ENCODE measurements at regions not wholly inside any gene's neighbourhood (a gene's known extent, or its start where the extent isn't known, plus 50 kb on each side); places are given as distances from the start of the nearest gene placed in this dataset.

DNA sequence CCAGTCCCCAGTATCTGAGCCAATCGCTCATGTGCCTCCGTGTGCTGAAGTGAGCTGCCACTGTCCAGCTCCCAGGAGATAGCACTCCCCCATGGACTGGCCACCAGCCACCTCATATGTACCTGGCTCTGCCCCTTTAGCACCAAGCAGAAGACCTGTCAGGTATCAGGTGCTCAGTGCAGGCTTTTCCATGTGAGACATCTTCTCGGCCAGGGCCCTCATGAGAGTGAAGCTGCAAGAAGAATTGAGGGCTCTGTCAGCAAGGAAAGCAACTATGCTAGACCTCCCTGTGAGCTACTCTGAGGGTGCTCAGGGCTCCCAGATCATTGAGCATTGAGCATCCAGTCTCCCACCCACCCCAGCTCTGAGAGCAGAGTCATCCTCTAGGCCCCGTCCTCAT lies 264.2 kb upstream of the ADAMTS16 start (continued):
- TF ChIP-seq, protein P1, sequence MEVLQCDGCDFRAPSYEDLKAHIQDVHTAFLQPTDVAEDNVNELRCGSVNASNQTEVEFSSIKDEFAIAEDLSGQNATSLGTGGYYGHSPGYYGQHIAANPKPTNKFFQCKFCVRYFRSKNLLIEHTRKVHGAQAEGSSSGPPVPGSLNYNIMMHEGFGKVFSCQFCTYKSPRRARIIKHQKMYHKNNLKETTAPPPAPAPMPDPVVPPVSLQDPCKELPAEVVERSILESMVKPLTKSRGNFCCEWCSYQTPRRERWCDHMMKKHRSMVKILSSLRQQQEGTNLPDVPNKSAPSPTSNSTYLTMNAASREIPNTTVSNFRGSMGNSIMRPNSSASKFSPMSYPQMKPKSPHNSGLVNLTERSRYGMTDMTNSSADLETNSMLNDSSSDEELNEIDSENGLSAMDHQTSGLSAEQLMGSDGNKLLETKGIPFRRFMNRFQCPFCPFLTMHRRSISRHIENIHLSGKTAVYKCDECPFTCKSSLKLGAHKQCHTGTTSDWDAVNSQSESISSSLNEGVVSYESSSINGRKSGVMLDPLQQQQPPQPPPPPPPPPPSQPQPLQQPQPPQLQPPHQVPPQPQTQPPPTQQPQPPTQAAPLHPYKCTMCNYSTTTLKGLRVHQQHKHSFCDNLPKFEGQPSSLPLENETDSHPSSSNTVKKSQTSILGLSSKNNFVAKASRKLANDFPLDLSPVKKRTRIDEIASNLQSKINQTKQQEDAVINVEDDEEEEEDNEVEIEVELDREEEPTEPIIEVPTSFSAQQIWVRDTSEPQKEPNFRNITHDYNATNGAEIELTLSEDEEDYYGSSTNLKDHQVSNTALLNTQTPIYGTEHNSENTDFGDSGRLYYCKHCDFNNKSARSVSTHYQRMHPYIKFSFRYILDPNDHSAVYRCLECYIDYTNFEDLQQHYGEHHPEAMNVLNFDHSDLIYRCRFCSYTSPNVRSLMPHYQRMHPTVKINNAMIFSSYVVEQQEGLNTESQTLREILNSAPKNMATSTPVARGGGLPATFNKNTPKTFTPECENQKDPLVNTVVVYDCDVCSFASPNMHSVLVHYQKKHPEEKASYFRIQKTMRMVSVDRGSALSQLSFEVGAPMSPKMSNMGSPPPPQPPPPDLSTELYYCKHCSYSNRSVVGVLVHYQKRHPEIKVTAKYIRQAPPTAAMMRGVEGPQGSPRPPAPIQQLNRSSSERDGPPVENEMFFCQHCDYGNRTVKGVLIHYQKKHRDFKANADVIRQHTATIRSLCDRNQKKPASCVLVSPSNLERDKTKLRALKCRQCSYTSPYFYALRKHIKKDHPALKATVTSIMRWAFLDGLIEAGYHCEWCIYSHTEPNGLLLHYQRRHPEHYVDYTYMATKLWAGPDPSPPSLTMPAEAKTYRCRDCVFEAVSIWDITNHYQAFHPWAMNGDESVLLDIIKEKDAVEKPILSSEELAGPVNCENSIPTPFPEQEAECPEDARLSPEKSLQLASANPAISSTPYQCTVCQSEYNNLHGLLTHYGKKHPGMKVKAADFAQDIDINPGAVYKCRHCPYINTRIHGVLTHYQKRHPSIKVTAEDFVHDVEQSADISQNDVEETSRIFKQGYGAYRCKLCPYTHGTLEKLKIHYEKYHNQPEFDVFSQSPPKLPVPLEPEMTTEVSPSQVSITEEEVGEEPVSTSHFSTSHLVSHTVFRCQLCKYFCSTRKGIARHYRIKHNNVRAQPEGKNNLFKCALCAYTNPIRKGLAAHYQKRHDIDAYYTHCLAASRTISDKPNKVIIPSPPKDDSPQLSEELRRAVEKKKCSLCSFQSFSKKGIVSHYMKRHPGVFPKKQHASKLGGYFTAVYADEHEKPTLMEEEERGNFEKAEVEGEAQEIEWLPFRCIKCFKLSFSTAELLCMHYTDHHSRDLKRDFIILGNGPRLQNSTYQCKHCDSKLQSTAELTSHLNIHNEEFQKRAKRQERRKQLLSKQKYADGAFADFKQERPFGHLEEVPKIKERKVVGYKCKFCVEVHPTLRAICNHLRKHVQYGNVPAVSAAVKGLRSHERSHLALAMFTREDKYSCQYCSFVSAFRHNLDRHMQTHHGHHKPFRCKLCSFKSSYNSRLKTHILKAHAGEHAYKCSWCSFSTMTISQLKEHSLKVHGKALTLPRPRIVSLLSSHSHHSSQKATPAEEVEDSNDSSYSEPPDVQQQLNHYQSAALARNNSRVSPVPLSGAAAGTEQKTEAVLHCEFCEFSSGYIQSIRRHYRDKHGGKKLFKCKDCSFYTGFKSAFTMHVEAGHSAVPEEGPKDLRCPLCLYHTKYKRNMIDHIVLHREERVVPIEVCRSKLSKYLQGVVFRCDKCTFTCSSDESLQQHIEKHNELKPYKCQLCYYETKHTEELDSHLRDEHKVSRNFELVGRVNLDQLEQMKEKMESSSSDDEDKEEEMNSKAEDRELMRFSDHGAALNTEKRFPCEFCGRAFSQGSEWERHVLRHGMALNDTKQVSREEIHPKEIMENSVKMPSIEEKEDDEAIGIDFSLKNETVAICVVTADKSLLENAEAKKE (CRISPR knock-in tag; IDR thresholded peaks at IDR 0.05): no peak
- TF ChIP-seq, protein P2, sequence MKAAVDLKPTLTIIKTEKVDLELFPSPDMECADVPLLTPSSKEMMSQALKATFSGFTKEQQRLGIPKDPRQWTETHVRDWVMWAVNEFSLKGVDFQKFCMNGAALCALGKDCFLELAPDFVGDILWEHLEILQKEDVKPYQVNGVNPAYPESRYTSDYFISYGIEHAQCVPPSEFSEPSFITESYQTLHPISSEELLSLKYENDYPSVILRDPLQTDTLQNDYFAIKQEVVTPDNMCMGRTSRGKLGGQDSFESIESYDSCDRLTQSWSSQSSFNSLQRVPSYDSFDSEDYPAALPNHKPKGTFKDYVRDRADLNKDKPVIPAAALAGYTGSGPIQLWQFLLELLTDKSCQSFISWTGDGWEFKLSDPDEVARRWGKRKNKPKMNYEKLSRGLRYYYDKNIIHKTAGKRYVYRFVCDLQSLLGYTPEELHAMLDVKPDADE (IDR thresholded peaks at IDR 0.05): no peak

- Mint-ChIP-seq H3K27me3 (ENCODE audit: insufficient read depth, low read depth, poor library complexity) (peaks cover 4% of the 10 kb centered on the region), H3K4me1 (peaks cover 4% of the 10 kb centered on the region; the same call in 1 of the 3 replicates), H3K36me3 (ENCODE audit: low read depth) (no peaks in the 10 kb centered on the region), H3K27ac (no peak overlapping the region), H3K9me3 (no peaks in the 10 kb centered on the region), H3K4me3 (no peak overlapping the region)
- Histone ChIP-seq H3F3A (replicated peaks; ENCODE audit: low read depth) (no peaks in the 10 kb centered on the region), H3K36me3 (ENCODE audit: insufficient read depth) (no peaks in the 10 kb centered on the region), H3K27me3 (ENCODE audit: insufficient read depth) (no peaks in the 10 kb centered on the region), H3K79me2 (replicated peaks; ENCODE audit: insufficient read depth) (no peaks in the 10 kb centered on the region), H3K4me3 (no peak overlapping the region), H3K27ac (ENCODE audit: low read depth) (no peak overlapping the region), H3K9me2 (ENCODE audit: insufficient read depth) (no peaks in the 10 kb centered on the region), H3K4me2 (no peak overlapping the region), H4K20me1 (replicated peaks; ENCODE audit: insufficient read depth) (no peaks in the 10 kb centered on the region), H3K4me1 (ENCODE audit: insufficient read depth) (no peaks in the 10 kb centered on the region), H2AFZ (no peak overlapping the region)
- ATAC-seq (no peak), DNase-seq (ENCODE audit: low spot score) (no peak)
- TF ChIP-seq CTCF (conservative IDR thresholded peaks at IDR 0.05; ENCODE audit: low read depth in 2 of 2): no peak
- TF ChIP-seq JUNB (IDR thresholded peaks at IDR 0.05; ENCODE audit: unreplicated experiment): no peak
- no peak for TF ChIP-seq ZNF114 (CRISPR knock-in tag; IDR thresholded peaks at IDR 0.05)
- TF ChIP-seq, protein P1 (CRISPR knock-in tag; IDR thresholded peaks at IDR 0.05): no peak
Measured at GRCh38 chr5:4876804-4877203, 263.3 kb upstream of the ADAMTS16 start.

All from GM23338 (cell line).